Astrocyte of the spinal cord (primary cell): ENCODE measurements at regions not wholly inside any gene's neighbourhood (a gene's known extent, or its start where the extent isn't known, plus 50 kb on each side); places are given as distances from the start of the nearest gene placed in this dataset.

Experiments used
- DNase-seq: peaks from one replicate; pipeline ENCODE4 v3.0.0; 2011; ENCODE audit warnings: low read depth, low spot score
- H3K4me3 ChIP-seq: 2 replicates; pipeline ENCODE4 v1.5.1; 2011; ENCODE audit warnings: low read depth, mild to moderate bottlenecking, low read length, moderate library complexity
- in situ Hi-C: cut with HindIII; loops from 2 replicates; pipeline ENCODE4 v1.10.0; 2017; ENCODE audit warnings: low sequenced_read_pairs
- TF ChIP-seq, protein P1 (sequence below): IDR thresholded peaks from 2 replicates; pipeline ENCODE4 v1.5.1; 2012; ENCODE audit warnings: low read depth, mild to moderate bottlenecking, low read length, inconsistent platforms

- TF ChIP-seq, protein P1, sequence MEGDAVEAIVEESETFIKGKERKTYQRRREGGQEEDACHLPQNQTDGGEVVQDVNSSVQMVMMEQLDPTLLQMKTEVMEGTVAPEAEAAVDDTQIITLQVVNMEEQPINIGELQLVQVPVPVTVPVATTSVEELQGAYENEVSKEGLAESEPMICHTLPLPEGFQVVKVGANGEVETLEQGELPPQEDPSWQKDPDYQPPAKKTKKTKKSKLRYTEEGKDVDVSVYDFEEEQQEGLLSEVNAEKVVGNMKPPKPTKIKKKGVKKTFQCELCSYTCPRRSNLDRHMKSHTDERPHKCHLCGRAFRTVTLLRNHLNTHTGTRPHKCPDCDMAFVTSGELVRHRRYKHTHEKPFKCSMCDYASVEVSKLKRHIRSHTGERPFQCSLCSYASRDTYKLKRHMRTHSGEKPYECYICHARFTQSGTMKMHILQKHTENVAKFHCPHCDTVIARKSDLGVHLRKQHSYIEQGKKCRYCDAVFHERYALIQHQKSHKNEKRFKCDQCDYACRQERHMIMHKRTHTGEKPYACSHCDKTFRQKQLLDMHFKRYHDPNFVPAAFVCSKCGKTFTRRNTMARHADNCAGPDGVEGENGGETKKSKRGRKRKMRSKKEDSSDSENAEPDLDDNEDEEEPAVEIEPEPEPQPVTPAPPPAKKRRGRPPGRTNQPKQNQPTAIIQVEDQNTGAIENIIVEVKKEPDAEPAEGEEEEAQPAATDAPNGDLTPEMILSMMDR: no peak
- H3K4me3 ChIP-seq: no peak overlapping the region
- in situ Hi-C loops: no loop called here
- no peak for DNase-seq
These were observed 497.7 kb downstream of the NPHP4 start for GRCh38 chr1:5494518-5494917.

DNA sequence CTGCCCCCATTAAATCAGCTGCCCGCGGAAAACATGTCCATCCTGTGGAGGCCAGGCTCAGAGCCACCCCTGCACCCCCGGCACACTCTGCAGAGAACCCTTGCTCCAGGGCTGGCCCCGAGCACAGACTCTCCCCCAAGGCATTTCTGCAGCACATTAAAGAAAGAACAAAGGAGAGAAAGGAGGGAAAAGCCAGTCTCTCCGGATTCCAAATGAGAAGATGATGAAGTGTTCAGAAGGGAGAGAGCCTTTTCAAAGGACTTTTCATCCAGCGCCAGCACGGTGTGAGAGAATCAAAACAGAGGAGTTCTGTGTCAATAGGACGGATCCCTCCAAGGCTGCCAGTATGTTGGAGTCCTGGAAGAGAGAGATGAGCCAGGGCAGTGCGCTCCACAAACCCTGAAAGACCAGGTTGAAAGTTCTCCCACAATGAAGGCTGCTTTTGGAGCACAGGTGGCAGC is 498.3 kb downstream of the NPHP4 start:
- DNase-seq: no peak
- in situ Hi-C loops: no loop called here
- TF ChIP-seq, protein P1: no peak

GRCh38 chr1:5493275-5493674 is 498.9 kb downstream of the NPHP4 start:
- no peak for DNase-seq
- in situ Hi-C loops: no loop called here
- no peak overlapping the region for H3K4me3 ChIP-seq
- TF ChIP-seq, protein P1: no peak

More for the DNA sequence above, 498.3 kb downstream of the NPHP4 start:
- no peak overlapping the region for H3K4me3 ChIP-seq

DNA sequence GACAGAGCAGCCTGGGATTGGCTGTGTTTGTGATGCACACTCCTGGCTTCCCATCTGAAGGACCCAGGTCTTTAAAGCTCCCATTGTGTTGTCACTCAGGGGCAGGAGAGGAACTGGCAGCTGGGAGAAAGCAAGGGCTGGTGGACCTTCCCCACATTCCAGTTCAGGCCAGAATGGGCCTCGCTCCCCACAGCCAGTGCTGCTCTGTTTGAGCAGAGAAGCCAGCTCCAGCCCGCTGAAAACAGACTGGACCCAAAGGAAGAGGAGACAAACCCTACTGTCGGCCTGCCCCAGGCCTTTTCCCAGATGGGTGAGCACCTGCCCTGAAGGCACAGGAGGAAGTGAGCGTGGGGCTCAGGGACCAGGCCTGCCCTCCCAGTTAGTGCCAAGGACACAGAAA is 499.4 kb downstream of the NPHP4 start:
- DNase-seq: no peak
- TF ChIP-seq, protein P1: no peak
- in situ Hi-C loops: no loop called here

DNA sequence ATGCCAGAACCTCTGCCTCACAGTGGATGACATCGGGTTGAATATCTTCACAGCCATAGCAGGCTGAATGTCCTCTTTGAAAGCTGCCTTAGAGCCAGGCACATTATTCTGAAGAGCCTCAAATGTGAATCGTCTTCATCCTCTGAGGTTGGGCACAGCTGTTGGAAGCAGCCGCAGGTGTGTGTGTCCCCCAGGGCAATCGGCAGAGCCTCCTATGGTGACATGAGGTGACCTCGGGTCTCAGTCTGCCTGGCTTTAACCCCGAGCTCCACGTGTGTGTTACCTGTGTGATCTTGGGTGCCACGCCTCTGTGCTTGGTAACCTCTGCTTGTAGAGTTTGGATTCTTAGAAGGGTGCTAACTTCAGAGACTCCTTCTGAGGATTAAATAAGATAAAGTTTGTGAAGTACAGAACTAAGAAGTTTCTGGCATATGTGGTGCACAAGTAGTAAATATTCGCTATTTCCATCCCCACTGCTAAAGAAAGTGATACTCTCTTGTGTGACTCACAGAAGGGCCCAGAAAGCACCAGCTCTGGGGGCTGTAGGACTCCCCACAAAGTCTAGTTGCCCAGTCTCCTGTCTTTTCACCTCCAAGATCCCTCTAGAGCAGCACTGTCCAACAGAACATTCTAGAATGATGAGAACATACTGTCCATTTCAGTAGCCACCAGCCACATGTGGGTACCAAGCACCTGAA is 500.9 kb downstream of the NPHP4 start:
- H3K4me3 ChIP-seq: no peak overlapping the region
- DNase-seq: no peak
- TF ChIP-seq, protein P1: no peak
- in situ Hi-C loops: no loop called here

More for the DNA sequence above, 499.4 kb downstream of the NPHP4 start:
- H3K4me3 ChIP-seq: no peak overlapping the region

GRCh38 chr1:5490635-5491034 is 501.6 kb downstream of the NPHP4 start:
- in situ Hi-C loops: no loop called here
- TF ChIP-seq, protein P1: no peak
- no peak for DNase-seq
- no peak overlapping the region for H3K4me3 ChIP-seq
